Activated effector memory CD4-positive, alpha-beta T cell treated with anti-CD3 and anti-CD28 coated beads, Interleukin-2, amount 50 U/mL, for 16 hours (primary cell): ENCODE measurements at regions not wholly inside any gene's neighbourhood (a gene's known extent, or its start where the extent isn't known, plus 50 kb on each side); places are given as distances from the start of the nearest gene placed in this dataset.

Experiments used
- DNase-seq: peaks from one replicate; pipeline ENCODE4 v3.0.0-alpha.2; 2020

GRCh38 chr1:244197851-244198375, 146.8 kb downstream of the ZBTB18 start:
- no peak for DNase-seq

GRCh38 chr1:244199902-244200301, 148.8 kb downstream of the ZBTB18 start:
- no peak for DNase-seq

GRCh38 chr1:244200596-244200995, 149.5 kb downstream of the ZBTB18 start:
- no peak for DNase-seq

- DNase-seq: no peak
Measured at GRCh38 chr1:244201750-244202149, 150.7 kb downstream of the ZBTB18 start.

- DNase-seq: peak; percentile 12
Measured at GRCh38 chr1:244204004-244204403, 152.9 kb downstream of the ZBTB18 start.

- DNase-seq: peak; percentile 2
Measured at GRCh38 chr1:244205171-244205570, 154.1 kb downstream of the ZBTB18 start.

GRCh38 chr1:244205906-244206305, 154.8 kb downstream of the ZBTB18 start:
- DNase-seq: peak; percentile 0

GRCh38 chr1:244207042-244207934, 156.2 kb downstream of the ZBTB18 start:
- DNase-seq: no peak

- DNase-seq: no peak
Measured at GRCh38 chr1:244207935-244208244, 156.8 kb downstream of the ZBTB18 start.

- DNase-seq: no peak
Measured at GRCh38 chr1:244209955-244210354, 158.9 kb downstream of the ZBTB18 start.

GRCh38 chr1:244210884-244211558, 159.9 kb downstream of the ZBTB18 start:
- DNase-seq: no peak

- DNase-seq: no peak
Measured at GRCh38 chr1:244211559-244211944, 160.5 kb downstream of the ZBTB18 start.

- no peak for DNase-seq
Measured at GRCh38 chr1:244212219-244212618, 161.1 kb downstream of the ZBTB18 start.

GRCh38 chr1:244212797-244213475, 161.9 kb downstream of the ZBTB18 start:
- no peak for DNase-seq

GRCh38 chr1:244214009-244214967, 163.2 kb downstream of the ZBTB18 start:
- DNase-seq: peak; percentile 28

GRCh38 chr1:244216836-244217235, 165.8 kb downstream of the ZBTB18 start:
- peak; percentile 45 for DNase-seq

- DNase-seq: peak; percentile 47
Measured at GRCh38 chr1:244217711-244218110, 166.6 kb downstream of the ZBTB18 start.

- peak; percentile 31 for DNase-seq
Measured at GRCh38 chr1:244218220-244218619, 167.1 kb downstream of the ZBTB18 start.

GRCh38 chr1:244219149-244219548, 168.1 kb downstream of the ZBTB18 start:
- no peak for DNase-seq

- no peak for DNase-seq
Measured at GRCh38 chr1:244219802-244220201, 168.7 kb downstream of the ZBTB18 start.

GRCh38 chr1:244220410-244220809, 169.3 kb downstream of the ZBTB18 start:
- DNase-seq: no peak

GRCh38 chr1:244221991-244222390, 170.9 kb downstream of the ZBTB18 start:
- DNase-seq: no peak
